ENCODE measurements at regions not wholly inside any gene's neighbourhood (a gene's known extent, or its start where the extent isn't known, plus 50 kb on each side); places are given as distances from the start of the nearest gene placed in this dataset.

GRCh38 chr16:79403534-79403933, 197.0 kb downstream of the MAF start:
- no peaks in the 10 kb centered on the region for H3K27me3 ChIP-seq (ENCODE audit: insufficient read depth, low read length, poor library complexity)
- no peaks in the 10 kb centered on the region for H3K9me3 ChIP-seq (ENCODE audit: insufficient read depth, low read length, severe bottlenecking)
- no peaks in the 10 kb centered on the region for H3K36me3 ChIP-seq (ENCODE audit: insufficient read depth, low read length)
- no peak for DNase-seq
- H3K27ac ChIP-seq (ENCODE audit: low read length), result no peak overlapping the region
- H3K4me1 ChIP-seq (ENCODE audit: insufficient read depth, low read length), result no peaks in the 10 kb centered on the region
- no peak for ATAC-seq (ENCODE audit: insufficient read depth, low read depth)
- H3K4me2 ChIP-seq (ENCODE audit: insufficient read depth, low read length), result no peak overlapping the region
- H3K4me3 ChIP-seq (ENCODE audit: low read depth in 1 of 2, low read length in 2 of 2), result no peak overlapping the region
- no peak overlapping the region for H2AFZ ChIP-seq (ENCODE audit: low read depth, low read length)
- no peaks in the 10 kb centered on the region for H3K79me2 ChIP-seq (ENCODE audit: insufficient read depth, low read length)
- no peaks in the 10 kb centered on the region for H4K20me1 ChIP-seq (ENCODE audit: insufficient read depth, low read length)
- TF ChIP-seq CTCF (IDR thresholded peaks at IDR 0.05; ENCODE audit: borderline replicate concordance, extremely low read depth, low read length, poor library complexity, severe bottlenecking) (no peak), EZH2 (IDR thresholded peaks at IDR 0.05; ENCODE audit: borderline replicate concordance, low read depth, low read length, severe bottlenecking) (no peak)
- no peak overlapping the region for H3K9ac ChIP-seq (ENCODE audit: low read depth, low read length)

- Histone ChIP-seq H3K36me3 (ENCODE audit: insufficient read depth, low read length) (no peaks in the 10 kb centered on the region), H3K79me2 (ENCODE audit: insufficient read depth, low read length) (no peaks in the 10 kb centered on the region), H3K4me3 (ENCODE audit: low read depth in 1 of 2, low read length in 2 of 2) (no peak overlapping the region), H3K4me2 (ENCODE audit: insufficient read depth, low read length) (no peak overlapping the region), H3K9ac (ENCODE audit: low read depth, low read length) (no peak overlapping the region), H3K27me3 (ENCODE audit: insufficient read depth, low read length, poor library complexity) (no peaks in the 10 kb centered on the region), H3K4me1 (ENCODE audit: insufficient read depth, low read length) (no peaks in the 10 kb centered on the region), H4K20me1 (ENCODE audit: insufficient read depth, low read length) (no peaks in the 10 kb centered on the region), H3K27ac (ENCODE audit: low read length) (no peak overlapping the region), H3K9me3 (ENCODE audit: insufficient read depth, low read length, severe bottlenecking) (no peaks in the 10 kb centered on the region), H2AFZ (ENCODE audit: low read depth, low read length) (no peak overlapping the region)
- DNase-seq (no peak), ATAC-seq (ENCODE audit: insufficient read depth, low read depth) (no peak)
- TF ChIP-seq EZH2 (IDR thresholded peaks at IDR 0.05; ENCODE audit: borderline replicate concordance, low read depth, low read length, severe bottlenecking), result no peak
- TF ChIP-seq CTCF (IDR thresholded peaks at IDR 0.05; ENCODE audit: borderline replicate concordance, extremely low read depth, low read length, poor library complexity, severe bottlenecking), result no peak
Measured at GRCh38 chr16:79402920-79403319, 197.6 kb downstream of the MAF start.

GRCh38 chr16:79402356-79402755, 198.2 kb downstream of the MAF start:
- ATAC-seq (ENCODE audit: insufficient read depth, low read depth) (no peak), DNase-seq (no peak)
- Histone ChIP-seq H4K20me1 (ENCODE audit: insufficient read depth, low read length) (no peaks in the 10 kb centered on the region), H3K9ac (ENCODE audit: low read depth, low read length) (no peak overlapping the region), H3K4me3 (ENCODE audit: low read depth in 1 of 2, low read length in 2 of 2) (no peak overlapping the region), H3K27me3 (ENCODE audit: insufficient read depth, low read length, poor library complexity) (no peaks in the 10 kb centered on the region), H3K79me2 (ENCODE audit: insufficient read depth, low read length) (no peaks in the 10 kb centered on the region), H3K27ac (ENCODE audit: low read length) (no peak overlapping the region), H3K9me3 (ENCODE audit: insufficient read depth, low read length, severe bottlenecking) (no peaks in the 10 kb centered on the region), H3K4me1 (ENCODE audit: insufficient read depth, low read length) (no peaks in the 10 kb centered on the region), H2AFZ (ENCODE audit: low read depth, low read length) (no peak overlapping the region), H3K36me3 (ENCODE audit: insufficient read depth, low read length) (no peaks in the 10 kb centered on the region), H3K4me2 (ENCODE audit: insufficient read depth, low read length) (no peak overlapping the region)
- no peak for TF ChIP-seq EZH2 (IDR thresholded peaks at IDR 0.05; ENCODE audit: borderline replicate concordance, low read depth, low read length, severe bottlenecking)
- TF ChIP-seq CTCF (IDR thresholded peaks at IDR 0.05; ENCODE audit: borderline replicate concordance, extremely low read depth, low read length, poor library complexity, severe bottlenecking), result no peak

- TF ChIP-seq EZH2 (IDR thresholded peaks at IDR 0.05; ENCODE audit: borderline replicate concordance, low read depth, low read length, severe bottlenecking) (no peak), CTCF (IDR thresholded peaks at IDR 0.05; ENCODE audit: borderline replicate concordance, extremely low read depth, low read length, poor library complexity, severe bottlenecking) (no peak)
- H3K9me3 ChIP-seq (ENCODE audit: insufficient read depth, low read length, severe bottlenecking), result no peaks in the 10 kb centered on the region
- no peaks in the 10 kb centered on the region for H3K4me1 ChIP-seq (ENCODE audit: insufficient read depth, low read length)
- H3K79me2 ChIP-seq (ENCODE audit: insufficient read depth, low read length), result no peaks in the 10 kb centered on the region
- H3K9ac ChIP-seq (ENCODE audit: low read depth, low read length), result no peak overlapping the region
- H4K20me1 ChIP-seq (ENCODE audit: insufficient read depth, low read length), result no peaks in the 10 kb centered on the region
- no peak overlapping the region for H3K4me3 ChIP-seq (ENCODE audit: low read depth in 1 of 2, low read length in 2 of 2)
- DNase-seq (no peak), ATAC-seq (ENCODE audit: insufficient read depth, low read depth) (no peak)
- no peak overlapping the region for H3K4me2 ChIP-seq (ENCODE audit: insufficient read depth, low read length)
- H3K36me3 ChIP-seq (ENCODE audit: insufficient read depth, low read length), result no peaks in the 10 kb centered on the region
- H3K27ac ChIP-seq (ENCODE audit: low read length), result no peak overlapping the region
- H3K27me3 ChIP-seq (ENCODE audit: insufficient read depth, low read length, poor library complexity), result no peaks in the 10 kb centered on the region
- H2AFZ ChIP-seq (ENCODE audit: low read depth, low read length), result no peak overlapping the region
Measured at GRCh38 chr16:79401782-79402181, 198.8 kb downstream of the MAF start.

Measured in DND-41 (cell line).